22Rv1 (cell line): ENCODE measurements at regions not wholly inside any gene's neighbourhood (a gene's known extent, or its start where the extent isn't known, plus 50 kb on each side); places are given as distances from the start of the nearest gene placed in this dataset.

Source experiments
- H3K27ac ChIP-seq: fragments of 450-650 bp; 2 replicates; pipeline ENCODE4 v1.5.1; 2017
- CTCF ChIP-seq: fragments of 450-650 bp; IDR thresholded peaks from 2 replicates; pipeline ENCODE4 v1.5.1; 2017; ENCODE audit warnings: mild to moderate bottlenecking
- ZFX ChIP-seq: fragments of 450-650 bp; IDR thresholded peaks from 2 replicates; pipeline ENCODE4 v1.6.1; 2017; ENCODE audit warnings: antibody characterized with exemption, borderline replicate concordance

GRCh38 chr4:128459547-128459946 is 171.9 kb upstream of the PGRMC2 start:
- H3K27ac ChIP-seq, result no peak overlapping the region
- TF ChIP-seq ZFX (no peak), CTCF (no peak)

GRCh38 chr4:128458816-128459215 is 171.2 kb upstream of the PGRMC2 start:
- no peak overlapping the region for H3K27ac ChIP-seq
- TF ChIP-seq CTCF (no peak), ZFX (no peak)

- TF ChIP-seq ZFX (no peak), CTCF (no peak)
- no peak overlapping the region for H3K27ac ChIP-seq
Measured at GRCh38 chr4:128457726-128458125, 170.1 kb upstream of the PGRMC2 start.

GRCh38 chr4:128456171-128456570 is 168.6 kb upstream of the PGRMC2 start:
- H3K27ac ChIP-seq, result no peak overlapping the region
- TF ChIP-seq ZFX, result no peak

GRCh38 chr4:128455480-128455879 is 167.9 kb upstream of the PGRMC2 start:
- H3K27ac ChIP-seq, result no peak overlapping the region
- TF ChIP-seq CTCF (no peak), ZFX (no peak)

- H3K27ac ChIP-seq, result no peak overlapping the region
- TF ChIP-seq CTCF, result no peak
- no peak for TF ChIP-seq ZFX
Measured at GRCh38 chr4:128454881-128455280, 167.3 kb upstream of the PGRMC2 start.

GRCh38 chr4:128454281-128454871 is 166.8 kb upstream of the PGRMC2 start:
- H3K27ac ChIP-seq, result no peak overlapping the region
- TF ChIP-seq ZFX (no peak), CTCF (peak; percentile 83)

- H3K27ac ChIP-seq, result no peak overlapping the region
- TF ChIP-seq CTCF, result no peak
- no peak for TF ChIP-seq ZFX
Measured at GRCh38 chr4:128452415-128452814, 164.8 kb upstream of the PGRMC2 start.
